WTC11 (cell line): ENCODE measurements at regions not wholly inside any gene's neighbourhood (a gene's known extent, or its start where the extent isn't known, plus 50 kb on each side); places are given as distances from the start of the nearest gene placed in this dataset.

Experiments used
- CBFB ChIP-seq: sonication (generic); formaldehyde crosslinking; IDR thresholded peaks from 2 replicates; pipeline ENCODE4 v1.8.1; 2022; ENCODE audit warnings: mild to moderate bottlenecking, low read depth, missing genetic modification reagents
- ELF4 ChIP-seq: sonication (generic); formaldehyde crosslinking; IDR thresholded peaks from 2 replicates; pipeline ENCODE4 v1.8.1; 2022; ENCODE audit warnings: low read depth, mild to moderate bottlenecking, moderate library complexity, missing genetic modification reagents
- ETV6 ChIP-seq: sonication (generic); formaldehyde crosslinking; IDR thresholded peaks from 2 replicates; pipeline ENCODE4 v1.8.1; 2022; ENCODE audit warnings: mild to moderate bottlenecking, missing genetic modification reagents
- FOXJ3 ChIP-seq: sonication (generic); formaldehyde crosslinking; IDR thresholded peaks from 2 replicates; pipeline ENCODE4 v1.9.0; 2021; ENCODE audit warnings: missing genetic modification reagents, mild to moderate bottlenecking, borderline replicate concordance
- NR2C2 ChIP-seq: sonication (generic); formaldehyde crosslinking; IDR thresholded peaks from 2 replicates; pipeline ENCODE4 v1.8.0; 2022; ENCODE audit warnings: mild to moderate bottlenecking, missing genetic modification reagents
- NR3C1 ChIP-seq: sonication (generic); formaldehyde crosslinking; conservative IDR thresholded peaks from 2 replicates; pipeline ENCODE4 v1.8.1; 2023; ENCODE audit warnings: low read depth, mild to moderate bottlenecking, missing genetic modification reagents
- ZNF232 ChIP-seq: sonication (generic); formaldehyde crosslinking; IDR thresholded peaks from 2 replicates; pipeline ENCODE4 v1.8.0; 2022; ENCODE audit warnings: mild to moderate bottlenecking, missing genetic modification reagents
- ZNF423 ChIP-seq: fragments of 250-450 bp; sonication (Bioruptor Pico); IDR thresholded peaks from 2 replicates; pipeline ENCODE4 v2.1.2; 2022; ENCODE audit warnings: mild to moderate bottlenecking, moderate library complexity
- TF ChIP-seq, protein P1 (sequence below): sonication (generic); formaldehyde crosslinking; IDR thresholded peaks from 2 replicates; pipeline ENCODE4 v1.8.1; 2023; ENCODE audit warnings: mild to moderate bottlenecking, moderate library complexity, missing genetic modification reagents
- TF ChIP-seq, protein P2 (sequence below): sonication (generic); formaldehyde crosslinking; IDR thresholded peaks from 2 replicates; pipeline ENCODE4 v1.8.1; 2022; ENCODE audit warnings: low read depth, mild to moderate bottlenecking, moderate library complexity, missing genetic modification reagents, borderline replicate concordance
- TF ChIP-seq, protein P3 (sequence below): sonication (generic); formaldehyde crosslinking; IDR thresholded peaks from 2 replicates; pipeline ENCODE4 v1.8.1; 2023; ENCODE audit warnings: mild to moderate bottlenecking, missing genetic modification reagents, borderline replicate concordance
- TF ChIP-seq, protein P4 (sequence below): fragments of 250-450 bp; sonication (Bioruptor Pico); IDR thresholded peaks from 2 replicates; pipeline ENCODE4 v1.8.0; 2021; ENCODE audit warnings: mild to moderate bottlenecking
- TF ChIP-seq, protein P5 (sequence below): fragments of 200-600 bp; IDR thresholded peaks from 2 replicates; pipeline ENCODE4 v1.8.0; 2022; ENCODE audit warnings: antibody characterized with exemption
- TF ChIP-seq, protein P6 (sequence below): sonication (generic); formaldehyde crosslinking; IDR thresholded peaks from 2 replicates; pipeline ENCODE4 v1.8.1; 2023; ENCODE audit warnings: mild to moderate bottlenecking, missing genetic modification reagents, moderate library complexity

DNA sequence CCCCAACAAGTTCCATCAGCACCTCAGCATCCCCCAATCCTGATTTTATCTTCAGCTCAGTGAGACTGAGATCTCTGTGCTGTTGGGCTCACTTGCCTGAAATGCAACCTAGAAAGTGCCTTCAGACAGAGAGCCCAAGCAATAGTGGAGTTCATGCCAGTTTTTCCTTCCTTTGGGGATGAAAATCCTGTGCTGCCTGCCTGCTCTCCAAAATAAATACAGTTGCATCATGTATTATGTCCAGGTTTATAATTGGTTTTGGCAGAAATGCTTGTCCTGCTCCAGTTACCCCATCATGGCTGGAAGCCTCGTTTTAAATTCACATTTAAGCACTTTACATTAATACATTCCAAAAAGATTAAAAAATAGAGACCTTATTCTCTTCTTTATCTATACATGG lies 1865.5 kb upstream of the TENM3 start:
- TF ChIP-seq, protein P1, sequence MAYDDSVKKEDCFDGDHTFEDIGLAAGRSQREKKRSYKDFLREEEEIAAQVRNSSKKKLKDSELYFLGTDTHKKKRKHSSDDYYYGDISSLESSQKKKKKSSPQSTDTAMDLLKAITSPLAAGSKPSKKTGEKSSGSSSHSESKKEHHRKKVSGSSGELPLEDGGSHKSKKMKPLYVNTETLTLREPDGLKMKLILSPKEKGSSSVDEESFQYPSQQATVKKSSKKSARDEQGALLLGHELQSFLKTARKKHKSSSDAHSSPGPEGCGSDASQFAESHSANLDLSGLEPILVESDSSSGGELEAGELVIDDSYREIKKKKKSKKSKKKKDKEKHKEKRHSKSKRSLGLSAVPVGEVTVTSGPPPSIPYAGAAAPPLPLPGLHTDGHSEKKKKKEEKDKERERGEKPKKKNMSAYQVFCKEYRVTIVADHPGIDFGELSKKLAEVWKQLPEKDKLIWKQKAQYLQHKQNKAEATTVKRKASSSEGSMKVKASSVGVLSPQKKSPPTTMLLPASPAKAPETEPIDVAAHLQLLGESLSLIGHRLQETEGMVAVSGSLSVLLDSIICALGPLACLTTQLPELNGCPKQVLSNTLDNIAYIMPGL = no peak
- TF ChIP-seq, protein P2, sequence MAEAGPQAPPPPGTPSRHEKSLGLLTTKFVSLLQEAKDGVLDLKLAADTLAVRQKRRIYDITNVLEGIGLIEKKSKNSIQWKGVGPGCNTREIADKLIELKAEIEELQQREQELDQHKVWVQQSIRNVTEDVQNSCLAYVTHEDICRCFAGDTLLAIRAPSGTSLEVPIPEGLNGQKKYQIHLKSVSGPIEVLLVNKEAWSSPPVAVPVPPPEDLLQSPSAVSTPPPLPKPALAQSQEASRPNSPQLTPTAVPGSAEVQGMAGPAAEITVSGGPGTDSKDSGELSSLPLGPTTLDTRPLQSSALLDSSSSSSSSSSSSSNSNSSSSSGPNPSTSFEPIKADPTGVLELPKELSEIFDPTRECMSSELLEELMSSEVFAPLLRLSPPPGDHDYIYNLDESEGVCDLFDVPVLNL (CRISPR knock-in tag) = no peak
- TF ChIP-seq ELF4 (CRISPR knock-in tag) = no peak
- TF ChIP-seq, protein P3, sequence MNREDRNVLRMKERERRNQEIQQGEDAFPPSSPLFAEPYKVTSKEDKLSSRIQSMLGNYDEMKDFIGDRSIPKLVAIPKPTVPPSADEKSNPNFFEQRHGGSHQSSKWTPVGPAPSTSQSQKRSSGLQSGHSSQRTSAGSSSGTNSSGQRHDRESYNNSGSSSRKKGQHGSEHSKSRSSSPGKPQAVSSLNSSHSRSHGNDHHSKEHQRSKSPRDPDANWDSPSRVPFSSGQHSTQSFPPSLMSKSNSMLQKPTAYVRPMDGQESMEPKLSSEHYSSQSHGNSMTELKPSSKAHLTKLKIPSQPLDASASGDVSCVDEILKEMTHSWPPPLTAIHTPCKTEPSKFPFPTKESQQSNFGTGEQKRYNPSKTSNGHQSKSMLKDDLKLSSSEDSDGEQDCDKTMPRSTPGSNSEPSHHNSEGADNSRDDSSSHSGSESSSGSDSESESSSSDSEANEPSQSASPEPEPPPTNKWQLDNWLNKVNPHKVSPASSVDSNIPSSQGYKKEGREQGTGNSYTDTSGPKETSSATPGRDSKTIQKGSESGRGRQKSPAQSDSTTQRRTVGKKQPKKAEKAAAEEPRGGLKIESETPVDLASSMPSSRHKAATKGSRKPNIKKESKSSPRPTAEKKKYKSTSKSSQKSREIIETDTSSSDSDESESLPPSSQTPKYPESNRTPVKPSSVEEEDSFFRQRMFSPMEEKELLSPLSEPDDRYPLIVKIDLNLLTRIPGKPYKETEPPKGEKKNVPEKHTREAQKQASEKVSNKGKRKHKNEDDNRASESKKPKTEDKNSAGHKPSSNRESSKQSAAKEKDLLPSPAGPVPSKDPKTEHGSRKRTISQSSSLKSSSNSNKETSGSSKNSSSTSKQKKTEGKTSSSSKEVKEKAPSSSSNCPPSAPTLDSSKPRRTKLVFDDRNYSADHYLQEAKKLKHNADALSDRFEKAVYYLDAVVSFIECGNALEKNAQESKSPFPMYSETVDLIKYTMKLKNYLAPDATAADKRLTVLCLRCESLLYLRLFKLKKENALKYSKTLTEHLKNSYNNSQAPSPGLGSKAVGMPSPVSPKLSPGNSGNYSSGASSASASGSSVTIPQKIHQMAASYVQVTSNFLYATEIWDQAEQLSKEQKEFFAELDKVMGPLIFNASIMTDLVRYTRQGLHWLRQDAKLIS (CRISPR knock-in tag) = no peak
- TF ChIP-seq, protein P4, sequence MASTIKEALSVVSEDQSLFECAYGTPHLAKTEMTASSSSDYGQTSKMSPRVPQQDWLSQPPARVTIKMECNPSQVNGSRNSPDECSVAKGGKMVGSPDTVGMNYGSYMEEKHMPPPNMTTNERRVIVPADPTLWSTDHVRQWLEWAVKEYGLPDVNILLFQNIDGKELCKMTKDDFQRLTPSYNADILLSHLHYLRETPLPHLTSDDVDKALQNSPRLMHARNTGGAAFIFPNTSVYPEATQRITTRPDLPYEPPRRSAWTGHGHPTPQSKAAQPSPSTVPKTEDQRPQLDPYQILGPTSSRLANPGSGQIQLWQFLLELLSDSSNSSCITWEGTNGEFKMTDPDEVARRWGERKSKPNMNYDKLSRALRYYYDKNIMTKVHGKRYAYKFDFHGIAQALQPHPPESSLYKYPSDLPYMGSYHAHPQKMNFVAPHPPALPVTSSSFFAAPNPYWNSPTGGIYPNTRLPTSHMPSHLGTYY (CRISPR knock-in tag) = no peak
- TF ChIP-seq ZNF423 (CRISPR knock-in tag) = no peak
- TF ChIP-seq, protein P5, sequence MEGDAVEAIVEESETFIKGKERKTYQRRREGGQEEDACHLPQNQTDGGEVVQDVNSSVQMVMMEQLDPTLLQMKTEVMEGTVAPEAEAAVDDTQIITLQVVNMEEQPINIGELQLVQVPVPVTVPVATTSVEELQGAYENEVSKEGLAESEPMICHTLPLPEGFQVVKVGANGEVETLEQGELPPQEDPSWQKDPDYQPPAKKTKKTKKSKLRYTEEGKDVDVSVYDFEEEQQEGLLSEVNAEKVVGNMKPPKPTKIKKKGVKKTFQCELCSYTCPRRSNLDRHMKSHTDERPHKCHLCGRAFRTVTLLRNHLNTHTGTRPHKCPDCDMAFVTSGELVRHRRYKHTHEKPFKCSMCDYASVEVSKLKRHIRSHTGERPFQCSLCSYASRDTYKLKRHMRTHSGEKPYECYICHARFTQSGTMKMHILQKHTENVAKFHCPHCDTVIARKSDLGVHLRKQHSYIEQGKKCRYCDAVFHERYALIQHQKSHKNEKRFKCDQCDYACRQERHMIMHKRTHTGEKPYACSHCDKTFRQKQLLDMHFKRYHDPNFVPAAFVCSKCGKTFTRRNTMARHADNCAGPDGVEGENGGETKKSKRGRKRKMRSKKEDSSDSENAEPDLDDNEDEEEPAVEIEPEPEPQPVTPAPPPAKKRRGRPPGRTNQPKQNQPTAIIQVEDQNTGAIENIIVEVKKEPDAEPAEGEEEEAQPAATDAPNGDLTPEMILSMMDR = no peak
- no peak for TF ChIP-seq ZNF232 (CRISPR knock-in tag)
- no peak for TF ChIP-seq NR3C1 (CRISPR knock-in tag)
- no peak for TF ChIP-seq FOXJ3 (CRISPR knock-in tag)
- TF ChIP-seq, protein P6, sequence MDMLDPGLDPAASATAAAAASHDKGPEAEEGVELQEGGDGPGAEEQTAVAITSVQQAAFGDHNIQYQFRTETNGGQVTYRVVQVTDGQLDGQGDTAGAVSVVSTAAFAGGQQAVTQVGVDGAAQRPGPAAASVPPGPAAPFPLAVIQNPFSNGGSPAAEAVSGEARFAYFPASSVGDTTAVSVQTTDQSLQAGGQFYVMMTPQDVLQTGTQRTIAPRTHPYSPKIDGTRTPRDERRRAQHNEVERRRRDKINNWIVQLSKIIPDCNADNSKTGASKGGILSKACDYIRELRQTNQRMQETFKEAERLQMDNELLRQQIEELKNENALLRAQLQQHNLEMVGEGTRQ (CRISPR knock-in tag) = no peak
- TF ChIP-seq NR2C2 (CRISPR knock-in tag) = no peak
- no peak for TF ChIP-seq CBFB
- no peak for TF ChIP-seq ETV6
